ENCODE measurements at regions not wholly inside any gene's neighbourhood (a gene's known extent, or its start where the extent isn't known, plus 50 kb on each side); places are given as distances from the start of the nearest gene placed in this dataset.
"Not testable (repeated sequence)": the region's sequence is repeated elsewhere in the genome, so short reads cannot be mapped to it uniquely, and the experiment has no call there.

DNA sequence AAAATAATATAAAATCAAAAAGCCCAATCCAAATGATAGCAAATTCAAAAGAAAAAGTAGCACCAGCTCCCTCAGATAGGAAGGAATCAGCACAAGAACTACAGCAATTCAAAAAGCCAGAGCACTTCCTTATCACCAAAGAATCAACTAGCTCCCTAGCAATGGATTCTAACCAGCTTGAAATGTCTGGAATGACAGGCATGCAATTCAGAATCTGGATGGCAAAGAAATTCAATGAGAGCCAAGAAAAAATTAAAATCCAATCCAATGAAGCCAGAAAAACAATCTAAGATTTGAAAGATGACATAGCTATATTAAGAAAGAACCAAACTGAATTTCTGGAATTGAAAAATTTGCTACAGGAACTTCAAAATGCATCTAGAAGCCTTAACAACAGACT lies 1334.4 kb upstream of the ALCAM start:
- TF ChIP-seq, protein P1, sequence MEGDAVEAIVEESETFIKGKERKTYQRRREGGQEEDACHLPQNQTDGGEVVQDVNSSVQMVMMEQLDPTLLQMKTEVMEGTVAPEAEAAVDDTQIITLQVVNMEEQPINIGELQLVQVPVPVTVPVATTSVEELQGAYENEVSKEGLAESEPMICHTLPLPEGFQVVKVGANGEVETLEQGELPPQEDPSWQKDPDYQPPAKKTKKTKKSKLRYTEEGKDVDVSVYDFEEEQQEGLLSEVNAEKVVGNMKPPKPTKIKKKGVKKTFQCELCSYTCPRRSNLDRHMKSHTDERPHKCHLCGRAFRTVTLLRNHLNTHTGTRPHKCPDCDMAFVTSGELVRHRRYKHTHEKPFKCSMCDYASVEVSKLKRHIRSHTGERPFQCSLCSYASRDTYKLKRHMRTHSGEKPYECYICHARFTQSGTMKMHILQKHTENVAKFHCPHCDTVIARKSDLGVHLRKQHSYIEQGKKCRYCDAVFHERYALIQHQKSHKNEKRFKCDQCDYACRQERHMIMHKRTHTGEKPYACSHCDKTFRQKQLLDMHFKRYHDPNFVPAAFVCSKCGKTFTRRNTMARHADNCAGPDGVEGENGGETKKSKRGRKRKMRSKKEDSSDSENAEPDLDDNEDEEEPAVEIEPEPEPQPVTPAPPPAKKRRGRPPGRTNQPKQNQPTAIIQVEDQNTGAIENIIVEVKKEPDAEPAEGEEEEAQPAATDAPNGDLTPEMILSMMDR (IDR thresholded peaks at IDR 0.05), result no peak
- TF ChIP-seq ZFX (IDR thresholded peaks at IDR 0.05; ENCODE audit: borderline replicate concordance), result no peak
- H3K27ac ChIP-seq, result no peak overlapping the region

DNA sequence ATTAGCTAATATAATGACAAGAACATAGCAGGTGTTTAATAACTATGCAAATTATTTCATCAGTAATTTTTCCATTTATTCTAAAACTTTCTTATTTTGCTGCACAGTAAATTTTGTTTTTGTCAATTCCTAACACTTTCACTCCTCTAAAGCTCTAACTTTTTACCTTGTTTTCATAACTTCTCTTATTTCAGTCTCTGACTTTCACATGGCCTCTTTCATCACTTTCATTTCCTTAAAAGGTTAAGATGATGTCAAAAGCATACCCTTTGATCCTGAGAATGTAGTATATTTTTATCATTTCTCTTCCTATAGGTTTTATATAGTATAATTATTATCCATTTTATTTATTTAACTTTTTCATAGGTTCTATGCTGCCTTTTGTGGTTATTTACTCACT lies 1325.8 kb upstream of the ALCAM start:
- TF ChIP-seq ZFX (IDR thresholded peaks at IDR 0.05; ENCODE audit: borderline replicate concordance), result no peak
- TF ChIP-seq, protein P1 (IDR thresholded peaks at IDR 0.05), result no peak
- no peak overlapping the region for H3K27ac ChIP-seq

DNA sequence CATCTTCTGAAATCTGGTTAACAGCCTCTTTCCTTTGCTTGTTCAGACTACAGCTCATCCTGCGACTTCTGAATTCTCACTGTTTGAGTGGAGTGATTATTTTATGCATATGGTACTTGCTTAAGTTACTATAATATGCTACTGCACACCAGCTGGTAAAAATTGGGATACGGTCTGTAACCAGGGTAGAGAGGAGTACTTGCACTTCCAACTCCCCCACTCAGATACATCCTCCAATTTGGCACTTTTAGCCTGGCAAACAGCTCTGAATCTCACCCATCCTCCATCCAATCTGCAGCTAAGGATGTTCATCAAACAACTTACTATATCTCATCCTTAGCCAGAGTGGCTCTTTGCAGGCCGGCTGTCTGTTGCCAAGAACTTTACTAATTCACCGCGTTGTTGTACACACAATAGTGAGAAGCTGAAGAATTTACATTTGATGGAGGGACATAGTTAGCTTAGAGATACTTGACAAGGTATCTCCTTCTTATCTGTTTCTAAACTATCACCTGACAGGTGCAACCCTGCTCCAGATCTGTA lies 1323.6 kb upstream of the ALCAM start:
- H3K27ac ChIP-seq, result not testable (repeated sequence)

DNA sequence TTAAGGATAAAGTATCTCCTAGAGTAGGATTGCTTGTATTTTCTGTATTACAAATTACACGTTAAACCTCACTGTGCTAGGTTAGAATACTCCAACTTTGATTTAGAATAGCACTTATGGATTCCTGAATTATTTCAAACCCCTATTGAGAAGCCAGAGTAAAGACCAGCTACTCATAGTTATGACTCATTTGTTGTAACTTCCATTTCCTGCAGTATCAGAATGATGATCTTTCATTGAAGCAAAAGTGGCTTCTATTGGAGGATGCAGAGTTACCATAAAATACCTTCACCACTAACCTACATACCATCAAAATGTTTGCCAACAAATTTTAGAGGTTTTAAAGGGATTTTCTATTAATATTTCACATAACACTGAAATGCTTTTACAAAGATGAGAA lies 1322.7 kb upstream of the ALCAM start:
- H3K27ac ChIP-seq, result no peak overlapping the region
- TF ChIP-seq, protein P1 (IDR thresholded peaks at IDR 0.05), result no peak
- TF ChIP-seq ZFX (IDR thresholded peaks at IDR 0.05; ENCODE audit: borderline replicate concordance), result no peak

DNA sequence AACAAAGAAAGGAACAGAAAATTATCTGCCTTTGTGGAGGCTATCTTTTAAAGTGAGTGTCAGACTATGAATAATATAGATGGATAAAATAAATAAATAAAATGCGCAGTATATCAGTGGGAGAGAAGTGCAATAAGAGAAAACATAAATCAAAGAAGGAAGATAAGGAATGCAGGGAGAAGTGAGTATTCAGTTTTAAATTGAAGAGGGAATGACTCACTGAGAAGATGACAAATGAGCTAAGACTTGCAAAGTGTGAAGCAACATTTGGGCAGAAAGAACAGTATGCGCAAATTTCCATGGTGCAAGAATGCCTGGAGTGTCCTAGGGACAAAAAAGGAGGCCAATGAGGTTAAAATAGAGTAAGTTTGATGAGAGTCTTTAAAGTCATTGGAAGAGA lies 1300.1 kb upstream of the ALCAM start:
- H3K27ac ChIP-seq, result no peak overlapping the region
- TF ChIP-seq, protein P1 (IDR thresholded peaks at IDR 0.05), result no peak
- no peak for TF ChIP-seq ZFX (IDR thresholded peaks at IDR 0.05; ENCODE audit: borderline replicate concordance)

DNA sequence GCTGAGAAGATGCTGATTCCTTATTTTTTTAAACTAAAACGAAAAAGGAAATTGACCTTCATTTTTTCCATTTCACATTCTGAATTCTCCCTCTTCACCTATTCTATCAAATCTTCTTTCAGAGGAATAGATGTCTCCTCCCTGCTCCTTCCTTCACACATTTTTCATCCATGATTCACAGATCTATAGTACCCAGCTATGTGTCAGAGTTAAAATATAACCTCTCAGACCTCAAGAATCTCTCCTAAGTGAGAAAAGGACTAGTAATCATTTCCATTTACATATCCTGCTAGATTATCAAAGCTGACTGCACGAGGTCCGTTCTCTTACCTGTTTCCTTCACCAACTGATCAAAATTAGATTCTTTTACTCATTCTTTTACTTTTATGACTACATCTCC lies 1297.6 kb upstream of the ALCAM start:
- no peak for TF ChIP-seq ZFX (IDR thresholded peaks at IDR 0.05; ENCODE audit: borderline replicate concordance)
- TF ChIP-seq, protein P1 (IDR thresholded peaks at IDR 0.05), result no peak
- H3K27ac ChIP-seq, result no peak overlapping the region

DNA sequence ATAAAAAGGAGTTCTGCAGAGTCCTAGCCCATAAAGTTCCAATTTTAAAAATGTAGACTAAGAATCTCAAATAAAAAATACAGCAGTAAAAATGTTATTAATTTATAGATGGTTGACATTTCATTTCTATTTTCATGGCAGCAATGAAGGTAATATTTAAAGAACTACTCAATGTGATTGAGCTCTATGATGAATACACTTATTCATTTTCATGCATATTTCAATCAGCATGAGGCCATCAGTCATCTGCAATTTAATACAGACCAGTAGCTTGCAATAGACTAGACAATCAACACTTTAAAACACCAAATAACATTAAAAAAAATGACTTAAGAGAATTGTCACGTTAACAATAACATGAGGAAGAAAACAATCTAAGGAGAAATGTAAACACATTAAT lies 1295.8 kb upstream of the ALCAM start:
- H3K27ac ChIP-seq, result no peak overlapping the region
- TF ChIP-seq ZFX (IDR thresholded peaks at IDR 0.05; ENCODE audit: borderline replicate concordance), result no peak
- TF ChIP-seq, protein P1 (IDR thresholded peaks at IDR 0.05), result no peak

DNA sequence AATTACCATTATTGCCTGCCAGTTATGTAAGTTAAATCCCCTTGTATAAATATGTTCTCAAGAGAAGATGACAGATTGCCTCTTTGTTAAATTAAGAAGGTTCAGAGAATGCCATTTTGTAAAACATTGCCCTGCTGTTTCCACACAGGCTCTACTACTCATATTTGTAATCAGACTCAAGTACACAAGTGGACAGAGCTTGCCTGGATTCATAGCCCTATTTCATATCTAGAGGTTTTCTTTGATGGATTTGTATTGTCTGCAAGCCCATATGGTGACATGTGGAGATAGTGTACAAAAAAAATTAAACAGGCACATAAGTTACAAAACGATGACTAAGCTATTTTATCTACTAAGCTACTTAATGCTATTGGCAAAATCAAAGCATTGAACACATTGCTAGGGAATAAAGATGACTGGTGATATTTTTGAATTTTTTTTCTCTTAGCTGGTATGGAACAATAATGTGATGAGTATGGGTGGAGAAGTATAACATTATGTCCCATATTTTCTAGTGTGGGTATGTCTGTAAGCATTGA lies 1286.6 kb upstream of the ALCAM start:
- no peak for TF ChIP-seq ZFX (IDR thresholded peaks at IDR 0.05; ENCODE audit: borderline replicate concordance)
- TF ChIP-seq, protein P1 (IDR thresholded peaks at IDR 0.05), result no peak
- no peak overlapping the region for H3K27ac ChIP-seq

All from 22Rv1 (cell line).